SK-N-SH treated with all-trans-retinoic acid at 6 μM for 48 hours (cell line): ENCODE measurements at regions not wholly inside any gene's neighbourhood (a gene's known extent, or its start where the extent isn't known, plus 50 kb on each side); places are given as distances from the start of the nearest gene placed in this dataset.

ENCODE experiments used
- CSDC2 ChIP-seq: fragments of 250-450 bp; sonication (Bioruptor Pico); IDR thresholded peaks from 2 replicates; pipeline ENCODE4 v1.5.0; 2020; ENCODE audit warnings: mild to moderate bottlenecking, moderate library complexity
- GLIS3 ChIP-seq: fragments of 250-450 bp; sonication (Bioruptor Pico); IDR thresholded peaks from 2 replicates; pipeline ENCODE4 v1.5.0; 2020; ENCODE audit warnings: mild to moderate bottlenecking, moderate library complexity
- ISL1 ChIP-seq: fragments of 250-450 bp; sonication (Bioruptor Pico); IDR thresholded peaks from 2 replicates; pipeline ENCODE4 v2.1.2; 2022; ENCODE audit warnings: mild to moderate bottlenecking, moderate library complexity
- RARB ChIP-seq: fragments of 250-450 bp; sonication (Bioruptor Pico); IDR thresholded peaks from 2 replicates; pipeline ENCODE4 v1.8.0; 2021; ENCODE audit warnings: mild to moderate bottlenecking, moderate library complexity
- SNAI2 ChIP-seq: fragments of 250-450 bp; sonication (Bioruptor Pico); IDR thresholded peaks from 2 replicates; pipeline ENCODE4 v1.5.0; 2020; ENCODE audit warnings: mild to moderate bottlenecking, moderate library complexity
- ZFP3 ChIP-seq: fragments of 250-450 bp; sonication (Bioruptor Pico); IDR thresholded peaks from 2 replicates; pipeline ENCODE4 v1.5.0; 2020; ENCODE audit warnings: mild to moderate bottlenecking, moderate library complexity
- ZFP30 ChIP-seq: fragments of 450-650 bp; formaldehyde crosslinking; IDR thresholded peaks from 2 replicates; pipeline ENCODE4 v1.5.0; 2022; ENCODE audit warnings: mild to moderate bottlenecking, moderate library complexity
- ZNF8 ChIP-seq: fragments of 450-650 bp; formaldehyde crosslinking; IDR thresholded peaks from 2 replicates; pipeline ENCODE4 v1.5.0; 2020; ENCODE audit warnings: mild to moderate bottlenecking, moderate library complexity
- TF ChIP-seq, protein P1 (sequence below): fragments of 250-450 bp; sonication (Bioruptor Pico); IDR thresholded peaks from 2 replicates; pipeline ENCODE4 v1.8.0; 2020; ENCODE audit warnings: mild to moderate bottlenecking, moderate library complexity, borderline replicate concordance

DNA sequence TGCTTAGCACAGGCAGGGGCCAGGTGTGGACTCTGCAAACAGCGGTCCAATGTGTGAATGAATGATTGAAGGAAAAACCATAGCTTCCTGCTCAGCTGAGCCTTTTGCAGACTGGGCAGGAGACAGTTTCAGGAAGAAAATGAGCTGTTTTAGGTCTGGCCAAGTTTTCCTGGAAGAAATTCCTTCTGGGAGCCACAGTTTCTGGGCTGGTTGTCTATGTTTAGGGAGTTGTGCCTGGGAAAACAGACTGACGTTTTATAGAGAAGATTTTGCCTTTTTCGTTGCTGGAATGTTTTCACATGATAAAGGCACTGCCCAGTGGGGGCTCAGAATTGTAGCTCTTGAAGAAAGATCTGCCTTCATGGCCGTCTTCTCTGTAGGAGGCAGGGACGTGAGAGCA, 255.1 kb downstream of the CCSER2 start:
- TF ChIP-seq ZNF8 (CRISPR knock-in tag) = no peak
- TF ChIP-seq ISL1 (CRISPR knock-in tag) = no peak
- no peak for TF ChIP-seq GLIS3
- no peak for TF ChIP-seq RARB
- no peak for TF ChIP-seq ZFP30 (CRISPR knock-in tag)
- no peak for TF ChIP-seq ZFP3
- TF ChIP-seq, protein P1, sequence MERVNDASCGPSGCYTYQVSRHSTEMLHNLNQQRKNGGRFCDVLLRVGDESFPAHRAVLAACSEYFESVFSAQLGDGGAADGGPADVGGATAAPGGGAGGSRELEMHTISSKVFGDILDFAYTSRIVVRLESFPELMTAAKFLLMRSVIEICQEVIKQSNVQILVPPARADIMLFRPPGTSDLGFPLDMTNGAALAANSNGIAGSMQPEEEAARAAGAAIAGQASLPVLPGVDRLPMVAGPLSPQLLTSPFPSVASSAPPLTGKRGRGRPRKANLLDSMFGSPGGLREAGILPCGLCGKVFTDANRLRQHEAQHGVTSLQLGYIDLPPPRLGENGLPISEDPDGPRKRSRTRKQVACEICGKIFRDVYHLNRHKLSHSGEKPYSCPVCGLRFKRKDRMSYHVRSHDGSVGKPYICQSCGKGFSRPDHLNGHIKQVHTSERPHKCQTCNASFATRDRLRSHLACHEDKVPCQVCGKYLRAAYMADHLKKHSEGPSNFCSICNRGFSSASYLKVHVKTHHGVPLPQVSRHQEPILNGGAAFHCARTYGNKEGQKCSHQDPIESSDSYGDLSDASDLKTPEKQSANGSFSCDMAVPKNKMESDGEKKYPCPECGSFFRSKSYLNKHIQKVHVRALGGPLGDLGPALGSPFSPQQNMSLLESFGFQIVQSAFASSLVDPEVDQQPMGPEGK (CRISPR knock-in tag) = no peak
- TF ChIP-seq SNAI2 = no peak
- TF ChIP-seq CSDC2 (CRISPR knock-in tag) = no peak
